RPMI8226 (cell line): ENCODE measurements at regions not wholly inside any gene's neighbourhood (a gene's known extent, or its start where the extent isn't known, plus 50 kb on each side); places are given as distances from the start of the nearest gene placed in this dataset.

Experiments
- DNase-seq: peaks from one replicate; pipeline ENCODE4 v3.0.0-alpha.2; 2015

GRCh38 chr10:88023676-88024075, 160.3 kb downstream of the PTEN start:
- no peak for DNase-seq

- no peak for DNase-seq
These were observed 162.6 kb downstream of the PTEN start for GRCh38 chr10:88026031-88026430.

- DNase-seq = no peak
These were observed 164.1 kb downstream of the PTEN start for GRCh38 chr10:88027570-88027969.

GRCh38 chr10:88028072-88028471, 164.6 kb downstream of the PTEN start:
- no peak for DNase-seq

GRCh38 chr10:88028654-88029053, 165.2 kb downstream of the PTEN start:
- DNase-seq = no peak

- no peak for DNase-seq
These were observed 169.1 kb downstream of the PTEN start for GRCh38 chr10:88032566-88032965.

- no peak for DNase-seq
These were observed 170.0 kb downstream of the PTEN start for GRCh38 chr10:88033385-88033784.

- no peak for DNase-seq
These were observed 170.4 kb downstream of the PTEN start for GRCh38 chr10:88033793-88034192.

GRCh38 chr10:88036126-88036525, 172.7 kb downstream of the PTEN start:
- no peak for DNase-seq

- DNase-seq = no peak
These were observed 174.2 kb downstream of the PTEN start for GRCh38 chr10:88037623-88038022.

- no peak for DNase-seq
These were observed 174.8 kb downstream of the PTEN start for GRCh38 chr10:88038268-88038667.

GRCh38 chr10:88039496-88040200, 176.2 kb downstream of the PTEN start:
- DNase-seq = no peak

GRCh38 chr10:88041243-88042159, 178.1 kb downstream of the PTEN start:
- no peak for DNase-seq

- DNase-seq = no peak
These were observed 179.0 kb downstream of the PTEN start for GRCh38 chr10:88042160-88043100.

- DNase-seq = no peak
These were observed 181.7 kb downstream of the PTEN start for GRCh38 chr10:88045096-88045495.

- no peak for DNase-seq
These were observed 182.4 kb downstream of the PTEN start for GRCh38 chr10:88045656-88046415.

- no peak for DNase-seq
These were observed 184.2 kb downstream of the PTEN start for GRCh38 chr10:88047579-88047978.

GRCh38 chr10:88048312-88048711, 184.9 kb downstream of the PTEN start:
- DNase-seq = no peak

- no peak for DNase-seq
These were observed 185.8 kb downstream of the PTEN start for GRCh38 chr10:88049204-88049603.

GRCh38 chr10:88057720-88058119, 194.3 kb downstream of the PTEN start:
- no peak for DNase-seq

- DNase-seq = no peak
These were observed 195.3 kb downstream of the PTEN start for GRCh38 chr10:88058750-88059149.

GRCh38 chr10:88059190-88059589, 195.8 kb downstream of the PTEN start:
- DNase-seq = no peak
